Skeletal muscle tissue (tissue), 3 donors: ENCODE measurements at regions not wholly inside any gene's neighbourhood (a gene's known extent, or its start where the extent isn't known, plus 50 kb on each side); places are given as distances from the start of the nearest gene placed in this dataset.

Experiments
- H3K27ac ChIP-seq: one replicate; pipeline ENCODE4 v1.7.0; 2013; ENCODE audit warnings: mild to moderate bottlenecking, low read depth, low read length, inconsistent platforms
- H3K27me3 ChIP-seq, 3 donors: one replicate each; pipeline ENCODE4 v1.7.0; 2013; ENCODE audit warnings: low read length in 3 of 3; ENCODE audit not compliant: control insufficient read depth in 3 of 3, insufficient read depth in 3 of 3
- H3K36me3 ChIP-seq, 3 donors: one replicate each; pipeline ENCODE4 v1.7.0; 2013; ENCODE audit warnings: low read length in 3 of 3; ENCODE audit not compliant: control insufficient read depth in 3 of 3, insufficient read depth in 3 of 3
- H3K4me1 ChIP-seq, 3 donors: one replicate each; pipeline ENCODE4 v1.7.0; 2013; ENCODE audit warnings: low read length in 3 of 3, mild to moderate bottlenecking in 3 of 3; ENCODE audit not compliant: control insufficient read depth in 3 of 3, insufficient read depth in 3 of 3
- H3K4me3 ChIP-seq, 3 donors: one replicate each; pipeline ENCODE4 v1.7.0; 2013; ENCODE audit warnings: low read length in 3 of 3
- H3K9ac ChIP-seq, 3 donors: one replicate each; pipeline ENCODE4 v1.7.0; 2013; ENCODE audit warnings: low read length in 3 of 3, mild to moderate bottlenecking in 3 of 3, moderate library complexity in 2 of 3, low read depth in 1 of 3
- H3K9me3 ChIP-seq, 3 donors: one replicate each; pipeline ENCODE4 v1.7.0; 2013; ENCODE audit warnings: low read length in 3 of 3; ENCODE audit not compliant: control insufficient read depth in 3 of 3
- donor health status: Osteomylitis.

DNA sequence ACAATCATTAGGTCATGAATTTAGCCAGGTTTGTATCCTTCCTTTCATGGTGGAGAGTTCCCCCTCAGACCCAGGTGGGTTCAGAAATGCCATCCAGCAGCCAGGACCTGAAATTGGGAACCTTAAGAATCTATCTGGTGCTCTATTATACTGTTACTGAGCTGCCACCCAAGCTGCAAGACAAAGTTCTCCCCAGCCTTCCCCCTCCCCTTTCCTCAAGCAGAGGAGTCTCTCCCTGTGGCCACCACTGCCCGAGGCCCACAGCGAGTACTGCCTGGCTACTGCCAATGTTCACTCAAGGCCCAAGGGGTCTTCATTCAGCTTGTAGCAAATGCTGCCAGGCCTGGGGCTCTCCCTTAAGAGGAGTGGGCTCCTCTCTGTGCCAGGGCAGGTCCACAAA, 133.8 kb downstream of the TMEM38B start:
- H3K27me3 ChIP-seq, result no peaks in the 10 kb centered on the region
- H3K27ac ChIP-seq, result no peak overlapping the region
- H3K4me3 ChIP-seq, result no peak overlapping the region
- H3K4me1 ChIP-seq, result no peaks in the 10 kb centered on the region
- H3K36me3 ChIP-seq, result no peaks in the 10 kb centered on the region
- no peak overlapping the region for H3K9ac ChIP-seq
- H3K9me3 ChIP-seq, result no peaks in the 10 kb centered on the region

- H3K27ac ChIP-seq, result no peak overlapping the region
- no peak overlapping the region for H3K4me3 ChIP-seq
- H3K36me3 ChIP-seq, result no peaks in the 10 kb centered on the region
- H3K9ac ChIP-seq, result no peak overlapping the region
- no peaks in the 10 kb centered on the region for H3K4me1 ChIP-seq
- H3K27me3 ChIP-seq, result no peaks in the 10 kb centered on the region
- no peaks in the 10 kb centered on the region for H3K9me3 ChIP-seq
These were observed 134.4 kb downstream of the TMEM38B start for GRCh38 chr9:105828596-105829213.

DNA sequence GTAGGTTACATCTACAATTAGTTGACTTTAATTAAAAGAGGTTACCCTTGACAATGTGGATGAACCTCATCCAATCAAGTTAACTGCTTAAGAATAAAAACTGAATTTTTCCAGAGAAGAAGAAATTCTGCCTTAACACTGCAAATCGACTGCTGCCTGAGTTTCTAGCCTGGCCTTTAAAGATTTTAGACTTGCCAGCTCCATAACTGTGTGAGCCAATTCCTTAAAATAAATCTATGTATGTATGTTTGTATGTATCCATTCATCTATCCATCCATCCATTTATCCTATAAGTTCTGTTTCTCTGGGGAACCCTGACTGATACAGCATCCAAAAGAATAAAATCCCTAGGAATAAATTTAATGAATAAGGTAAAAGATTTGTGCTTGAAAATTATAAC, 136.1 kb downstream of the TMEM38B start:
- H3K36me3 ChIP-seq, result no peaks in the 10 kb centered on the region
- H3K27me3 ChIP-seq, result no peaks in the 10 kb centered on the region
- H3K9me3 ChIP-seq, result no peaks in the 10 kb centered on the region
- H3K27ac ChIP-seq, result no peak overlapping the region
- peaks cover 0 to 5% (median 0%) of the 10 kb centered on the region in 3 donors for H3K4me1 ChIP-seq
- no peak overlapping the region for H3K4me3 ChIP-seq
- no peak overlapping the region for H3K9ac ChIP-seq

DNA sequence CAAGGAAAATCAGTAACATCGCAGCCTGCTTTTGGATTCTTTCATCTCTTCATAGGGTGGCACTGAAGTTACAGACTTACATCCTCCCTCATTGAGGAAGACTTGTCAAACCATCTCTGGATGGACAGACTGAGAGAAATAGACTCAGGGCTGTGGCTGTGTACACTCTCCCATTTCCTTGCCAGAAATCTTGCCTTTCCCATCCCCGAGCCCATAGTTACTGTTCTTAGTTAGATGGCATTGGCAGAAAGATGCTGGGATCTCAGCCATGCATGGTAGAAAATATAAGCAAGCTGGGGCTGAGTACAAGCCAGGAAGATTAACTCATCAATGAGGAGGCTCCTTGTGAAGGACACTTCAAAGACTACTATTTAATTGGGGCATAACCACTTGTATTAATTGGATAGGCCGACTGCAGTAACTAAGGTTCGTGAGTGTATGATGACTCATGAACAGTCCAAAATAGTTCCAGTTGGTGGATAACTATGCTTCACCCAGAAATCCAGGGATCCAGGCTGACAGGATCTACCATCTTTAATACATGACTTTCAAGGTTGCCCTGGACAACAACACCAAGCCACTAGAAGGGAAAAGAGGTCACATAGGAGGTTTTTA, 137.9 kb downstream of the TMEM38B start:
- Histone ChIP-seq H3K4me3 (no peak overlapping the region), H3K9ac (no peak overlapping the region), H3K27ac (no peak overlapping the region), H3K4me1 (peaks cover 5 to 11% (median 6%) of the 10 kb centered on the region in 3 donors), H3K9me3 (no peaks in the 10 kb centered on the region), H3K36me3 (no peaks in the 10 kb centered on the region), H3K27me3 (no peaks in the 10 kb centered on the region)

GRCh38 chr9:105833271-105833975, 139.1 kb downstream of the TMEM38B start:
- Histone ChIP-seq H3K27me3 (no peaks in the 10 kb centered on the region), H3K9ac (no peak overlapping the region), H3K9me3 (no peaks in the 10 kb centered on the region), H3K4me3 (no peak overlapping the region), H3K27ac (no peak overlapping the region), H3K36me3 (no peaks in the 10 kb centered on the region), H3K4me1 (peaks cover 5 to 11% (median 6%) of the 10 kb centered on the region in 3 donors)

GRCh38 chr9:105834404-105834803, 140.1 kb downstream of the TMEM38B start:
- Histone ChIP-seq H3K36me3 (no peaks in the 10 kb centered on the region), H3K27ac (no peak overlapping the region), H3K4me3 (no peak overlapping the region), H3K27me3 (no peaks in the 10 kb centered on the region), H3K9me3 (no peaks in the 10 kb centered on the region), H3K4me1 (peaks cover 5 to 11% (median 6%) of the 10 kb centered on the region in 3 donors), H3K9ac (no peak overlapping the region)

DNA sequence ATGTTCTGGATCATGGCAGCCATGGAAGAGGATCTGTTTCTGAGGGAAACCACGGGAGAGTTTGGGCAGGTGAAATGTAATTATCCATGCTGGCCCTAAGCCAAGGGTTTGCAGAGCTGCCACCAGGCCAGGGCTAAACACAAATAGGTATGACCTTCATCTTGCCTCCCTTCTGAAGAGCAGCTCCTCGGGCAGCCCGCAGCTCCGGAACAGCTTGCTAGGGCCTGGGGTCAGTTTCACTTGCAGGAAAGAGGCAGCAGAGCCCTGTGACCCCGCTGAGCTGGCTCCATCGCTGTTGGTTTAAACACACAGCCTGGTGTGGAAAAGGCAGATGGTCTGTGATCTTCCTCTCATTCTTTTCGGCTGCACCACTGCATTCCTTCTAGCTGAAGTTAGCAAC, 141.4 kb downstream of the TMEM38B start:
- Histone ChIP-seq H3K27me3 (no peaks in the 10 kb centered on the region), H3K9me3 (no peaks in the 10 kb centered on the region), H3K27ac (no peak overlapping the region), H3K36me3 (no peaks in the 10 kb centered on the region), H3K4me1 (peaks cover 5 to 11% (median 6%) of the 10 kb centered on the region in 3 donors), H3K4me3 (no peak overlapping the region), H3K9ac (no peak overlapping the region)

GRCh38 chr9:105836936-105837660, 142.8 kb downstream of the TMEM38B start:
- Histone ChIP-seq H3K9ac (no peak overlapping the region), H3K27ac (no peak overlapping the region), H3K9me3 (no peaks in the 10 kb centered on the region), H3K4me3 (no peak overlapping the region), H3K27me3 (no peaks in the 10 kb centered on the region), H3K4me1 (peaks cover 5 to 11% (median 6%) of the 10 kb centered on the region in 3 donors), H3K36me3 (no peaks in the 10 kb centered on the region)

GRCh38 chr9:105841562-105841961, 147.2 kb downstream of the TMEM38B start:
- Histone ChIP-seq H3K36me3 (no peaks in the 10 kb centered on the region), H3K9ac (no peak overlapping the region), H3K27me3 (no peaks in the 10 kb centered on the region), H3K9me3 (no peaks in the 10 kb centered on the region), H3K4me1 (no peaks in the 10 kb centered on the region), H3K4me3 (no peak overlapping the region), H3K27ac (no peak overlapping the region)
